COR-L47 (cell line): ENCODE measurements at regions not wholly inside any gene's neighbourhood (a gene's known extent, or its start where the extent isn't known, plus 50 kb on each side); places are given as distances from the start of the nearest gene placed in this dataset.

ENCODE experiments used
- DNase-seq: peaks from one replicate; lab custom pipeline; 2025; lab: John Stamatoyannopoulos, UW

GRCh38 chr1:191155178-191155577, 677.5 kb upstream of the BRINP3 start:
- no peak for DNase-seq

- no peak for DNase-seq
Measured at GRCh38 chr1:191160837-191161236, 683.2 kb upstream of the BRINP3 start.

DNA sequence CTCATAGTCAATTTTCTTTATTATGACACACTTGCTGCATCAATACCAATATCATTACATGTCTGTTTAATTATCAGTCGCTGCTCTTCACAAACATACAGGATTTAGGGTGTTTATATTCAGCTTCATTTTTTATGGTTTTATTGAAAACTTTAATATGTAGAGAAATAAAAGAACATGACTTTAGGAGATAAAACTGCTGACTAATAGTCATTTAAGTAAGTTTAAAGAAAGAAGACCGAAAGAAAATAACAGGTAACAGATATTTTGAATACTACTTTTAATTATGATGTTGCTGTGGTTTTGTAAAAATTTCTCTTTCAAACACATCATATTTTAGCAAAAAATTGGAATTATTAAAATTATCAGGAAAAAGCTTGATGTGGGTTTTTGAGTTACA, 685.1 kb upstream of the BRINP3 start:
- DNase-seq, result no peak

- DNase-seq, result no peak
Measured at GRCh38 chr1:191163621-191164020, 686.0 kb upstream of the BRINP3 start.

GRCh38 chr1:191174298-191174697, 696.6 kb upstream of the BRINP3 start:
- DNase-seq, result no peak

- no peak for DNase-seq
Measured at GRCh38 chr1:191176131-191176530, 698.5 kb upstream of the BRINP3 start.

DNA sequence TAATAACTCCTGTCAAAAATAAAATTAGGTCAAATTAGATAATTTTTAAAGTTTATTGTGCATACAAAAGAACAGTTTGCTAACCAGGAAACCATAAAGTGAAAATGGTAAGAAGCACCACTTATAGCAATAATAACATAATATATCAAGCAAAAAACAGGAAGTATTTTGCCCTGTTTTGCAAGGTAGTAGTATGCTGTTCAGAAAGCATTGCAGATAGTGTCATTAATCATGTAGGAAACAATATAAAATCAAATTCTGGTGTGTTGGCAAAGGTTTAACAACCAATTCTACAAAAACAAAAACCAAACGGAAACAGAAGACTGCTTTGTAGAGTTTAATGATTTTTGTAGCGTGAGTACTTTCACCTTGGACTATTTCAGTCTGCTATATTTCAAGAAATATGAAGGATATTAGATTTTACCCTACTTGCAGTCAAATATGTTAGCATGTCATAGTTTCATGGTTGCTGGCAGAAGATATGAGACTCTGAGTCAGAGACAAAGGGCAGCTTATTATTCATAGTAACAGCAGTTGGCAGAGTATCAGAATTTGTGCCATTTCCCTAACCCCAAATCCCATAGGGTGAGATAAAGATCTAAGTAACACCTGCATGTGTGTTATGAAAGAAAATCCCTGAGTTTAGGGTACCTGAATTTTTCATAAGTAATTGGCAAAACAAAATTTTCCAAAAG, 729.0 kb upstream of the BRINP3 start:
- peak; percentile 14 for DNase-seq

- no peak for DNase-seq
Measured at GRCh38 chr1:191222206-191222605, 744.5 kb upstream of the BRINP3 start.

DNA sequence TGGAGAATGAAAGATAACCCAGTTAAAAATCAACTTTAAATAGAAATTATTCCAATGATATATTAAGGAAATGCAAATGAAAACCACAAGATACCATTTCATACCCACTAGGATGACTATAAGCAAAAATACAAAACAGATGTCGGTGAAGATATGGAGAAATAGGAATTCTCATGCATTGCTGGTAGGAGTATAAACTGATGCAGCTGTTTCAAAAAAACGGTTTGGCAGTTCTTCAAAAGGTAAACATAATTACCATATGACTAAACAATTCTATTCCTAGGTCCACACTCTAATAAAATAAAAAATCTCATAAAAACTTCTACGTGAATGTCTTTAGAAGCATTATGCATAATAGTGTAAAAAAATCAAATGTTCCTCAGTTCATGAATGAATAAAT, 763.3 kb upstream of the BRINP3 start:
- DNase-seq, result no peak

GRCh38 chr1:191255354-191256054, 777.8 kb upstream of the BRINP3 start:
- DNase-seq, result no peak

DNA sequence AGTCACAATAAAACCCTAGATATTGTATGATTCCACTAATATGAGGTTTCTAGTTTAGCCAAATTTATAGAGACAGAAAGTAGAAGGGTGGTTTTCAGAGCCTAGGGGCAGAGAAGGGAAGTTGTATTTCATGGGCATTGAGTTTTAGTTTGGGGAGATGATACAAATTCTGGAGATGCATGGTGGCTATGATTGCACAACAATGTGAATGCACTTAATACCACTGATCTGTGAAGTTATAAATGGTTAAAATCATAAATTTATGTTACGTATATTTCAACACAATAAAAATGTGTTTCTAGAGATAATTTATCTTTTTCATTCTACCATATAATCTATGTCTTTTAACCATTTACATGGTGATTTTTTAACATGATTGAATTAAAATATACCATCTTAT, 779.3 kb upstream of the BRINP3 start:
- no peak for DNase-seq

DNA sequence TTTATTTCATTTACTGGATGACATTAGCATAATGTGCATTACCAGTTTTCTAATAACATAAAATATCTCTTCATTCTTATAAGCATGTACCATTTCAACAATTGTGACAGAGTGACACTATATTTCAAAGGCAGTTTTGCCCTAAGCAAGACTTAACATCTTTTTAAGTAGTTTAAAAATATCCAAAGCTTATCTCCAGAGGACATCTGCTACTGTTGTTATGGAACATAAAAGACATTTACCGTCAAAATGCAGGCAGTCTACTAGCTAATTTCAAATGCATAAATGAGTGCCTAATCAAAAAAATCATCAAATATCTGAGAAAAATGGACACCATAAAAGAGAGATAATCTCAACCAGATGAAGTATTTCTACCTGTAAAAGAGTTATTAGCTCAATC, 782.4 kb upstream of the BRINP3 start:
- no peak for DNase-seq

- no peak for DNase-seq
Measured at GRCh38 chr1:191261111-191261510, 783.4 kb upstream of the BRINP3 start.

- no peak for DNase-seq
Measured at GRCh38 chr1:191279266-191279800, 801.7 kb upstream of the BRINP3 start.

GRCh38 chr1:191284175-191284574, 806.5 kb upstream of the BRINP3 start:
- DNase-seq, result no peak

- DNase-seq, result no peak
Measured at GRCh38 chr1:191290441-191290840, 812.8 kb upstream of the BRINP3 start.

GRCh38 chr1:191305370-191305769, 827.7 kb upstream of the BRINP3 start:
- no peak for DNase-seq

- DNase-seq, result no peak
Measured at GRCh38 chr1:191306916-191307315, 829.3 kb upstream of the BRINP3 start.

DNA sequence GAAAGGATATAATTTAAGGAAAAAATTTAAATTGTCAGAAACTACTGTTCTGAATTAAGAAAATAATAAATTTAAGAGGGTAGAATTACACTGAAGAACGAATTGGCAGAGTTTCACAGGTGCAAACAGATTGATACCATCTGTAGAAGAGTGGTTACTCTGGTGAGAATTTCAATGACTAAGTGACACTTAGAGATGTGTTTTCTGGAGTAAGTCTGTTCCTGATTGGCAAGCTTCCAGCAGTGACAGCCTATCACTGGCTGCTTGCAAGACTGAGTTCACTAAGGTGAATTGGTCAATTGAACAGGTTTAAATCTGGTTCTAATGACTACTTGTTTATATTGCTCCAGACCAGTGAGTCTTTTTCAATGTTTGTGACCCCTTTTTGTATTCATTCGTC, 838.2 kb upstream of the RGS18 start:
- DNase-seq, result no peak

- no peak for DNase-seq
Measured at GRCh38 chr1:191327868-191328267, 830.4 kb upstream of the RGS18 start.

DNA sequence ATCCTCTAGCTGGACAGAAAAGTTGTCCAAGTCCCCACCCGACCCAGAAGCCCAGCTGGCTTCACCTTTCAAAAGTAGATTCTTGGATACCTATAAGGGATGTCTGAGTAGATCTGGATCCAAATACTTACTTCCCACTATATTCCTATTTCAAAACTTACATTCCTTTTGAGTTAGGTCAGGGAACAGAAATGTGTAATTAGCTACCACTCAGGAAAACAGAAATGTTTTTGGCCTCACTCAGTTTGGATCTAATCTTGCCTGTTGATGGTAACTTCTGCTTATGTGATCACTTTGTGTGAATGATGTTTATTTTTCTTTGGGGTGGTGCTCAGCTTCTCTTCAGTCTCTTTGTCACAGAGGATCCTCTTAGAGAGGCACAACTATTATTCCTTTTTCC, 814.4 kb upstream of the RGS18 start:
- DNase-seq, result no peak

- no peak for DNase-seq
Measured at GRCh38 chr1:191346381-191346780, 811.9 kb upstream of the RGS18 start.

- DNase-seq, result no peak
Measured at GRCh38 chr1:191348328-191348727, 809.9 kb upstream of the RGS18 start.

DNA sequence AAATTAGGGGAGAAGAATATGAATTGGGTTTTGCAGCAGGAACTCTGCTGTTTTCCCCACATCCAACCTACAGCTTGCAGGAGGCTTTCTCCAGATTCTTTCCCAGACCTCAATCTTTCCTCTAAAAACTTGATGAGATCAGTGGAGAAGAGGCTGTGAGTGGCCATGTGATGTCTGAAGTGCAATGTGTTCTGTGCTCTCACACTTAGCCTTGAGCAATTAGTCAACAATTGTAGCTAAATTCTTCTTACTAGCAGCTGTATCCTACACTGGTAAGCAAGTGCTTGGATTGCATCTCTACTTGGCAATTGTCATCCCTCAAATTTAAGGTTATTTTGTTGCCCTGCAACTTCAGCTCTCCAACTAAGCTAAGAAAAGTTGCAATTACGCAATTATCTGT, 807.3 kb upstream of the RGS18 start:
- DNase-seq, result peak; percentile 70
